Activated CD4-positive, alpha-beta T cell treated with anti-CD3 and anti-CD28 coated beads, Interleukin-2, amount 10 ng/mL, durations not matched to agents 7 days and 5 days (primary cell): ENCODE measurements at regions not wholly inside any gene's neighbourhood (a gene's known extent, or its start where the extent isn't known, plus 50 kb on each side); places are given as distances from the start of the nearest gene placed in this dataset.

Experiments used
- CTCF ChIA-PET: fragments of 350-600 bp; sonication (Branson Sonifier 250); formaldehyde crosslinking; loops from one replicate; lab custom pipeline; 2021; ENCODE audit warnings: antibody characterized with exemption; lab: Charles Lee
- POLR2A ChIA-PET: fragments of 350-600 bp; sonication (Branson Sonifier 250); formaldehyde crosslinking; loops from one replicate; lab custom pipeline; 2021; ENCODE audit warnings: antibody characterized with exemption; lab: Charles Lee
- DNase-seq: peaks from one replicate; pipeline ENCODE4 v3.0.0-alpha.2; 2020
- H3K27ac Mint-ChIP-seq: one replicate; pipeline ENCODE4 v1.8.0; 2021; ENCODE audit warnings: mild to moderate bottlenecking, moderate library complexity, mixed read lengths
- H3K27me3 Mint-ChIP-seq: one replicate; pipeline ENCODE4 v1.8.0; 2021; ENCODE audit warnings: mixed read lengths
- H3K36me3 Mint-ChIP-seq: one replicate; pipeline ENCODE4 v1.8.0; 2021; ENCODE audit warnings: low read depth, mixed read lengths
- H3K4me1 Mint-ChIP-seq: one replicate; pipeline ENCODE4 v1.8.0; 2021; ENCODE audit warnings: mixed read lengths
- H3K4me3 Mint-ChIP-seq: one replicate; pipeline ENCODE4 v1.8.0; 2021; ENCODE audit warnings: mild to moderate bottlenecking, moderate library complexity, mixed read lengths
- H3K9me3 Mint-ChIP-seq: one replicate; pipeline ENCODE4 v1.8.0; 2021; ENCODE audit warnings: mixed read lengths

GRCh38 chr6:19135706-19136105, 701.5 kb upstream of the ID4 start:
- Mint-ChIP-seq H3K4me1 (no peaks in the 10 kb centered on the region), H3K27me3 (no peaks in the 10 kb centered on the region), H3K9me3 (peaks cover 2% of the 10 kb centered on the region), H3K36me3 (no peaks in the 10 kb centered on the region), H3K4me3 (no peak overlapping the region), H3K27ac (no peak overlapping the region)
- ChIA-PET CTCF (interaction anchor here (0.5 kb wide), 1 partner anchor 9 kb away, joined by 3 read pairs; no protein-coding TSS in a partner anchor), POLR2A (no interaction called here)
- no peak for DNase-seq

- Mint-ChIP-seq H3K27ac (no peak overlapping the region), H3K36me3 (no peaks in the 10 kb centered on the region), H3K27me3 (no peaks in the 10 kb centered on the region), H3K4me3 (no peak overlapping the region), H3K4me1 (no peaks in the 10 kb centered on the region), H3K9me3 (peaks cover 2% of the 10 kb centered on the region)
- CTCF ChIA-PET = no interaction called here
- POLR2A ChIA-PET = no interaction called here
- no peak for DNase-seq
Observed at GRCh38 chr6:19137505-19137904, 699.7 kb upstream of the ID4 start.

- H3K27ac Mint-ChIP-seq = no peak overlapping the region
- DNase-seq = no peak
- CTCF ChIA-PET = no interaction called here
- H3K36me3 Mint-ChIP-seq = no peaks in the 10 kb centered on the region
- POLR2A ChIA-PET = no interaction called here
- H3K27me3 Mint-ChIP-seq = no peaks in the 10 kb centered on the region
- H3K4me1 Mint-ChIP-seq = no peaks in the 10 kb centered on the region
- no peak overlapping the region for H3K4me3 Mint-ChIP-seq
- H3K9me3 Mint-ChIP-seq = no peaks in the 10 kb centered on the region
Observed at GRCh38 chr6:19142275-19142674, 694.9 kb upstream of the ID4 start.

- Mint-ChIP-seq H3K36me3 (no peaks in the 10 kb centered on the region), H3K27me3 (no peaks in the 10 kb centered on the region), H3K27ac (no peak overlapping the region), H3K4me1 (no peaks in the 10 kb centered on the region), H3K4me3 (no peak overlapping the region), H3K9me3 (peaks cover 6% of the 10 kb centered on the region)
- POLR2A ChIA-PET = no interaction called here
- no peak for DNase-seq
- CTCF ChIA-PET = no interaction called here
Observed at GRCh38 chr6:19150307-19150706, 686.9 kb upstream of the ID4 start.

- Mint-ChIP-seq H3K4me1 (no peaks in the 10 kb centered on the region), H3K4me3 (no peak overlapping the region), H3K9me3 (peaks cover 5% of the 10 kb centered on the region), H3K27me3 (no peaks in the 10 kb centered on the region), H3K27ac (no peak overlapping the region), H3K36me3 (no peaks in the 10 kb centered on the region)
- ChIA-PET POLR2A (no interaction called here), CTCF (no interaction called here)
- DNase-seq = no peak
Observed at GRCh38 chr6:19153270-19153980, 683.7 kb upstream of the ID4 start.

GRCh38 chr6:19153981-19154295, 683.2 kb upstream of the ID4 start:
- ChIA-PET POLR2A (no interaction called here), CTCF (no interaction called here)
- no peaks in the 10 kb centered on the region for H3K4me1 Mint-ChIP-seq
- DNase-seq = no peak
- H3K27me3 Mint-ChIP-seq = no peaks in the 10 kb centered on the region
- H3K36me3 Mint-ChIP-seq = no peaks in the 10 kb centered on the region
- no peak overlapping the region for H3K4me3 Mint-ChIP-seq
- H3K9me3 Mint-ChIP-seq = peaks cover 4% of the 10 kb centered on the region
- no peak overlapping the region for H3K27ac Mint-ChIP-seq

GRCh38 chr6:19156443-19156842, 680.7 kb upstream of the ID4 start:
- CTCF ChIA-PET = no interaction called here
- H3K36me3 Mint-ChIP-seq = no peaks in the 10 kb centered on the region
- H3K4me1 Mint-ChIP-seq = no peaks in the 10 kb centered on the region

GRCh38 chr6:19157486-19157885, 679.7 kb upstream of the ID4 start:
- CTCF ChIA-PET = interaction anchor here (0.5 kb wide), 1 partner anchor 1009 kb away, joined by 7 read pairs; no protein-coding TSS in a partner anchor
- H3K27me3 Mint-ChIP-seq = no peaks in the 10 kb centered on the region
- H3K9me3 Mint-ChIP-seq = no peaks in the 10 kb centered on the region
- no peaks in the 10 kb centered on the region for H3K4me1 Mint-ChIP-seq
- POLR2A ChIA-PET = no interaction called here
- no peak overlapping the region for H3K27ac Mint-ChIP-seq
- DNase-seq = no peak
- H3K36me3 Mint-ChIP-seq = no peaks in the 10 kb centered on the region
- no peak overlapping the region for H3K4me3 Mint-ChIP-seq

More at GRCh38 chr6:19156443-19156842, 680.7 kb upstream of the ID4 start:
- POLR2A ChIA-PET = no interaction called here
- no peak overlapping the region for H3K27ac Mint-ChIP-seq
- H3K9me3 Mint-ChIP-seq = peaks cover 4% of the 10 kb centered on the region
- H3K27me3 Mint-ChIP-seq = no peaks in the 10 kb centered on the region
- H3K4me3 Mint-ChIP-seq = no peak overlapping the region
- no peak for DNase-seq

- H3K27ac Mint-ChIP-seq = no peak overlapping the region
- no peaks in the 10 kb centered on the region for H3K4me1 Mint-ChIP-seq
- ChIA-PET POLR2A (no interaction called here), CTCF (interaction anchor here (0.6 kb wide), 1 partner anchor 48 kb away, joined by 3 read pairs; no protein-coding TSS in a partner anchor)
- no peaks in the 10 kb centered on the region for H3K36me3 Mint-ChIP-seq
- DNase-seq = no peak
- H3K4me3 Mint-ChIP-seq = no peak overlapping the region
- no peaks in the 10 kb centered on the region for H3K9me3 Mint-ChIP-seq
- no peaks in the 10 kb centered on the region for H3K27me3 Mint-ChIP-seq
Observed at GRCh38 chr6:19158586-19158985, 678.6 kb upstream of the ID4 start.

- DNase-seq = no peak
- Mint-ChIP-seq H3K27me3 (no peaks in the 10 kb centered on the region), H3K9me3 (no peaks in the 10 kb centered on the region), H3K4me3 (no peak overlapping the region), H3K4me1 (no peaks in the 10 kb centered on the region), H3K36me3 (no peaks in the 10 kb centered on the region), H3K27ac (no peak overlapping the region)
- POLR2A ChIA-PET = no interaction called here
- CTCF ChIA-PET = interaction anchor here (0.6 kb wide), 1 partner anchor 48 kb away, joined by 3 read pairs; no protein-coding TSS in a partner anchor
Observed at GRCh38 chr6:19159089-19159488, 678.1 kb upstream of the ID4 start.

- no peaks in the 10 kb centered on the region for H3K4me1 Mint-ChIP-seq
- DNase-seq = no peak
- no peaks in the 10 kb centered on the region for H3K36me3 Mint-ChIP-seq
- ChIA-PET CTCF (no interaction called here), POLR2A (no interaction called here)
- H3K4me3 Mint-ChIP-seq = no peak overlapping the region
- no peaks in the 10 kb centered on the region for H3K27me3 Mint-ChIP-seq
- no peaks in the 10 kb centered on the region for H3K9me3 Mint-ChIP-seq
- no peak overlapping the region for H3K27ac Mint-ChIP-seq
Observed at GRCh38 chr6:19159561-19159960, 677.6 kb upstream of the ID4 start.

GRCh38 chr6:19160081-19160730, 677.0 kb upstream of the ID4 start:
- POLR2A ChIA-PET = no interaction called here
- Mint-ChIP-seq H3K4me3 (no peak overlapping the region), H3K27me3 (no peaks in the 10 kb centered on the region), H3K27ac (no peak overlapping the region), H3K4me1 (no peaks in the 10 kb centered on the region), H3K9me3 (no peaks in the 10 kb centered on the region), H3K36me3 (no peaks in the 10 kb centered on the region)
- no peak for DNase-seq
- CTCF ChIA-PET = no interaction called here

- CTCF ChIA-PET = no interaction called here
- no peak overlapping the region for H3K27ac Mint-ChIP-seq
- no peak overlapping the region for H3K4me3 Mint-ChIP-seq
- H3K4me1 Mint-ChIP-seq = no peaks in the 10 kb centered on the region
- H3K9me3 Mint-ChIP-seq = no peaks in the 10 kb centered on the region
- H3K27me3 Mint-ChIP-seq = no peaks in the 10 kb centered on the region
- POLR2A ChIA-PET = no interaction called here
- no peak for DNase-seq
- H3K36me3 Mint-ChIP-seq = no peaks in the 10 kb centered on the region
Observed at GRCh38 chr6:19167251-19167650, 669.9 kb upstream of the ID4 start.

GRCh38 chr6:19169366-19169765, 667.8 kb upstream of the ID4 start:
- Mint-ChIP-seq H3K27ac (no peak overlapping the region), H3K4me1 (no peaks in the 10 kb centered on the region), H3K4me3 (no peak overlapping the region), H3K9me3 (peaks cover 6% of the 10 kb centered on the region), H3K27me3 (no peaks in the 10 kb centered on the region), H3K36me3 (no peaks in the 10 kb centered on the region)
- DNase-seq = no peak
- POLR2A ChIA-PET = no interaction called here
- CTCF ChIA-PET = no interaction called here
